ENCODE measurements at regions not wholly inside any gene's neighbourhood (a gene's known extent, or its start where the extent isn't known, plus 50 kb on each side); places are given as distances from the start of the nearest gene placed in this dataset.
"Not testable (repeated sequence)": the region's sequence is repeated elsewhere in the genome, so short reads cannot be mapped to it uniquely, and the experiment has no call there.

GRCh38 chr20:12093057-12093796 is 175.5 kb downstream of the BTBD3 start:
- TF ChIP-seq CTCF (conservative IDR thresholded peaks at IDR 0.05; ENCODE audit: low read depth, low read length) = no peak
- H3K4me3 ChIP-seq (ENCODE audit: low read depth, low read length) = no peak overlapping the region
- DNase-seq (ENCODE audit: low read depth) = no peak

GRCh38 chr20:12093797-12094190 is 176.1 kb downstream of the BTBD3 start:
- not testable (repeated sequence) for H3K4me3 ChIP-seq (ENCODE audit: low read depth, low read length); DNase-seq (ENCODE audit: low read depth)

- H3K4me3 ChIP-seq (ENCODE audit: low read depth, low read length) = no peak overlapping the region
- TF ChIP-seq CTCF (conservative IDR thresholded peaks at IDR 0.05; ENCODE audit: low read depth, low read length) = no peak
- DNase-seq (ENCODE audit: low read depth) = no peak
Measured at GRCh38 chr20:12095180-12095920, 177.7 kb downstream of the BTBD3 start.

- H3K4me3 ChIP-seq (ENCODE audit: low read depth, low read length) = no peak overlapping the region
- TF ChIP-seq CTCF (conservative IDR thresholded peaks at IDR 0.05; ENCODE audit: low read depth, low read length) = no peak
- DNase-seq (ENCODE audit: low read depth) = no peak
Measured at GRCh38 chr20:12098421-12098820, 180.7 kb downstream of the BTBD3 start.

GRCh38 chr20:12108846-12109245 is 191.2 kb downstream of the BTBD3 start:
- H3K4me3 ChIP-seq (ENCODE audit: low read depth, low read length) = no peak overlapping the region
- no peak for TF ChIP-seq CTCF (conservative IDR thresholded peaks at IDR 0.05; ENCODE audit: low read depth, low read length)
- DNase-seq (ENCODE audit: low read depth) = no peak

- no peak overlapping the region for H3K4me3 ChIP-seq (ENCODE audit: low read depth, low read length)
- DNase-seq (ENCODE audit: low read depth) = no peak
- TF ChIP-seq CTCF (conservative IDR thresholded peaks at IDR 0.05; ENCODE audit: low read depth, low read length) = no peak
Measured at GRCh38 chr20:12110274-12110673, 192.6 kb downstream of the BTBD3 start.

GRCh38 chr20:12110711-12111110 is 193.0 kb downstream of the BTBD3 start:
- no peak overlapping the region for H3K4me3 ChIP-seq (ENCODE audit: low read depth, low read length)
- TF ChIP-seq CTCF (conservative IDR thresholded peaks at IDR 0.05; ENCODE audit: low read depth, low read length) = no peak
- DNase-seq (ENCODE audit: low read depth) = peak; percentile 26

Data from choroid plexus epithelial cell (primary cell).